K562 (cell line): ENCODE measurements at regions not wholly inside any gene's neighbourhood (a gene's known extent, or its start where the extent isn't known, plus 50 kb on each side); places are given as distances from the start of the nearest gene placed in this dataset.

Source experiments
- BHLHE40 ChIP-seq: IDR thresholded peaks from 2 replicates; pipeline ENCODE4 v1.6.1; 2011; ENCODE audit warnings: low read length, improper control_type of control experiment
- CBX8 ChIP-seq: fragments of 200-600 bp; sonication (generic); IDR thresholded peaks from 2 replicates; pipeline ENCODE4 v1.6.1; 2012; ENCODE audit warnings: borderline replicate concordance, mixed run types, low read depth, mild to moderate bottlenecking, moderate library complexity, mixed read lengths, low read length, control low read depth, inconsistent platforms; ENCODE audit not compliant: poor library complexity, severe bottlenecking; ENCODE audit errors: extremely low read depth
- CREM ChIP-seq: IDR thresholded peaks from 2 replicates; pipeline ENCODE4 v1.6.1; 2014; ENCODE audit warnings: antibody characterized with exemption, low read depth
- EZH2 ChIP-seq: IDR thresholded peaks from 2 replicates; pipeline ENCODE4 v1.6.1; 2012; ENCODE audit warnings: low read depth, mild to moderate bottlenecking, inconsistent platforms, low read length, borderline replicate concordance
- FOXM1 ChIP-seq, 2 experiments: fragments of 450-650 bp in 1 of 2; sonication (generic) in 1 of 2; formaldehyde crosslinking in 1 of 2; IDR thresholded peaks; 2 replicates each; pipeline versions ENCODE4 v1.6.1 to v1.9.0; 2017 to 2022; ENCODE audit warnings: low read depth in 2 of 2, mild to moderate bottlenecking in 2 of 2, missing genetic modification reagents in 1 of 2, moderate library complexity in 1 of 2
- HMGXB4 ChIP-seq: sonication (generic); formaldehyde crosslinking; IDR thresholded peaks from 2 replicates; pipeline ENCODE4 v1.8.1; 2023; ENCODE audit warnings: mild to moderate bottlenecking, missing genetic modification reagents
- ILK ChIP-seq: fragments of 450-650 bp; IDR thresholded peaks from 2 replicates; pipeline ENCODE4 v1.6.1; 2016; ENCODE audit warnings: missing genetic modification characterization, low read depth, mild to moderate bottlenecking, missing compliant biosample characterization, moderate library complexity, borderline replicate concordance
- MXD1 ChIP-seq: fragments of 250-450 bp; sonication (Bioruptor Pico); IDR thresholded peaks from 2 replicates; pipeline ENCODE4 v1.8.0; 2021; ENCODE audit warnings: borderline replicate concordance, mild to moderate bottlenecking, moderate library complexity; ENCODE audit not compliant: poor library complexity, severe bottlenecking
- NCOR1 ChIP-seq: fragments of 450-650 bp; IDR thresholded peaks from 2 replicates; pipeline ENCODE4 v1.6.1; 2016; ENCODE audit warnings: mild to moderate bottlenecking, moderate library complexity
- TOE1 ChIP-seq, 2 experiments: fragments of 450-650 bp in 1 of 2; sonication (generic) in 1 of 2; formaldehyde crosslinking in 1 of 2; IDR thresholded peaks; 2 replicates each; pipeline versions ENCODE4 v1.7.1 to v1.8.0; 2016 to 2022; ENCODE audit warnings: borderline replicate concordance in 2 of 2, mild to moderate bottlenecking in 2 of 2, antibody characterized with exemption in 1 of 2, inconsistent platforms in 1 of 2, low read depth in 1 of 2, missing genetic modification reagents in 1 of 2, moderate library complexity in 1 of 2
- ZBTB1 ChIP-seq: sonication (generic); formaldehyde crosslinking; IDR thresholded peaks from 2 replicates; pipeline ENCODE4 v1.8.1; 2023; ENCODE audit warnings: missing genetic modification reagents, low read depth, mild to moderate bottlenecking, borderline replicate concordance
- ZFP1 ChIP-seq: fragments of 450-650 bp; formaldehyde crosslinking; IDR thresholded peaks from 2 replicates; pipeline ENCODE4 v1.4.0; 2020; ENCODE audit warnings: mild to moderate bottlenecking, mixed read lengths
- ZNF589 ChIP-seq: fragments of 200-800 bp; sonication (Bioruptor generic); IDR thresholded peaks from 2 replicates; pipeline ENCODE4 v1.6.1; 2016; ENCODE audit warnings: low read depth, missing genetic modification characterization, missing compliant biosample characterization

GRCh38 chr10:78772986-78773530 is 295.7 kb upstream of the ZMIZ1 start:
- TF ChIP-seq ZBTB1 (CRISPR knock-in tag) (no peak), TOE1 (IDR thresholded peaks at IDR 0.05; ENCODE audit: borderline replicate concordance) (no peak), TOE1 (CRISPR knock-in tag; IDR thresholded peaks at IDR 0.05; ENCODE audit: borderline replicate concordance, low read depth) (no peak), HMGXB4 (CRISPR knock-in tag) (no peak), CBX8 (no peak), MXD1 (CRISPR knock-in tag) (no peak), EZH2 (no peak), ZFP1 (no peak), FOXM1 (IDR thresholded peaks at IDR 0.05; ENCODE audit: low read depth) (no peak), FOXM1 (CRISPR knock-in tag; IDR thresholded peaks at IDR 0.05; ENCODE audit: low read depth) (no peak), ZNF589 (CRISPR knock-in tag) (no peak), ILK (tag) (no peak), CREM (no peak), NCOR1 (no peak), BHLHE40 (no peak)
